C4-2B (cell line): ENCODE measurements at regions not wholly inside any gene's neighbourhood (a gene's known extent, or its start where the extent isn't known, plus 50 kb on each side); places are given as distances from the start of the nearest gene placed in this dataset.

ENCODE experiments used
- H3K27ac ChIP-seq: fragments of 450-650 bp; 2 replicates; pipeline ENCODE4 v1.5.1; 2017
- CTCF ChIP-seq: fragments of 450-650 bp; conservative IDR thresholded peaks from 2 replicates; pipeline ENCODE4 v1.5.1; 2017; ENCODE audit warnings: mild to moderate bottlenecking
- ZFX ChIP-seq: fragments of 450-650 bp; IDR thresholded peaks from 2 replicates; pipeline ENCODE4 v1.6.1; 2017

GRCh38 chr15:97224191-97224641 is 736.3 kb upstream of the ARRDC4 start:
- H3K27ac ChIP-seq, result no peak overlapping the region
- no peak for TF ChIP-seq CTCF
- no peak for TF ChIP-seq ZFX

GRCh38 chr15:97234851-97235610 is 725.5 kb upstream of the ARRDC4 start:
- H3K27ac ChIP-seq, result no peak overlapping the region
- no peak for TF ChIP-seq ZFX
- peak; percentile 95 for TF ChIP-seq CTCF

- TF ChIP-seq ZFX (no peak), CTCF (peak; percentile 76)
- H3K27ac ChIP-seq, result no peak overlapping the region
Observed at GRCh38 chr15:97235611-97235985, 724.9 kb upstream of the ARRDC4 start.

GRCh38 chr15:97236140-97236539 is 724.4 kb upstream of the ARRDC4 start:
- no peak overlapping the region for H3K27ac ChIP-seq
- TF ChIP-seq CTCF, result no peak
- TF ChIP-seq ZFX, result no peak

- no peak overlapping the region for H3K27ac ChIP-seq
- TF ChIP-seq CTCF, result no peak
- no peak for TF ChIP-seq ZFX
Observed at GRCh38 chr15:97237160-97237559, 723.3 kb upstream of the ARRDC4 start.

GRCh38 chr15:97248376-97248775 is 712.1 kb upstream of the ARRDC4 start:
- H3K27ac ChIP-seq, result no peak overlapping the region
- TF ChIP-seq CTCF, result no peak
- no peak for TF ChIP-seq ZFX

- TF ChIP-seq CTCF (no peak), ZFX (no peak)
- H3K27ac ChIP-seq, result no peak overlapping the region
Observed at GRCh38 chr15:97259943-97260342, 700.6 kb upstream of the ARRDC4 start.
